ENCODE measurements at regions not wholly inside any gene's neighbourhood (a gene's known extent, or its start where the extent isn't known, plus 50 kb on each side); places are given as distances from the start of the nearest gene placed in this dataset.

GRCh38 chr16:79769270-79769927 is 168.9 kb upstream of the MAF start:
- ChIA-PET POLR2A (no interaction called here), CTCF (no interaction called here)
- BruUV-seq (replicated peaks), result no TSS peak
- Histone ChIP-seq H3K27ac (ENCODE audit: low read length) (no peak overlapping the region), H3K4me1 (ENCODE audit: control insufficient read depth, insufficient read depth, low read length) (no peaks in the 10 kb centered on the region), H3K27me3 (ENCODE audit: control insufficient read depth, insufficient read depth, low read length) (no peaks in the 10 kb centered on the region), H3K9me3 (ENCODE audit: control insufficient read depth, insufficient read depth, low read depth, low read length) (no peaks in the 10 kb centered on the region), H3K4me3 (ENCODE audit: low read depth in 2 of 2, low read length in 2 of 2) (no peak overlapping the region), H3K36me3 (ENCODE audit: control insufficient read depth, insufficient read depth, low read length) (no peaks in the 10 kb centered on the region)
- TF ChIP-seq, protein P1, sequence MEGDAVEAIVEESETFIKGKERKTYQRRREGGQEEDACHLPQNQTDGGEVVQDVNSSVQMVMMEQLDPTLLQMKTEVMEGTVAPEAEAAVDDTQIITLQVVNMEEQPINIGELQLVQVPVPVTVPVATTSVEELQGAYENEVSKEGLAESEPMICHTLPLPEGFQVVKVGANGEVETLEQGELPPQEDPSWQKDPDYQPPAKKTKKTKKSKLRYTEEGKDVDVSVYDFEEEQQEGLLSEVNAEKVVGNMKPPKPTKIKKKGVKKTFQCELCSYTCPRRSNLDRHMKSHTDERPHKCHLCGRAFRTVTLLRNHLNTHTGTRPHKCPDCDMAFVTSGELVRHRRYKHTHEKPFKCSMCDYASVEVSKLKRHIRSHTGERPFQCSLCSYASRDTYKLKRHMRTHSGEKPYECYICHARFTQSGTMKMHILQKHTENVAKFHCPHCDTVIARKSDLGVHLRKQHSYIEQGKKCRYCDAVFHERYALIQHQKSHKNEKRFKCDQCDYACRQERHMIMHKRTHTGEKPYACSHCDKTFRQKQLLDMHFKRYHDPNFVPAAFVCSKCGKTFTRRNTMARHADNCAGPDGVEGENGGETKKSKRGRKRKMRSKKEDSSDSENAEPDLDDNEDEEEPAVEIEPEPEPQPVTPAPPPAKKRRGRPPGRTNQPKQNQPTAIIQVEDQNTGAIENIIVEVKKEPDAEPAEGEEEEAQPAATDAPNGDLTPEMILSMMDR (IDR thresholded peaks at IDR 0.05), result no peak
- ATAC-seq (no peak), DNase-seq (ENCODE audit: low read depth, low spot score) (no peak)
- intact Hi-C loops (cut with micrococcal nuclease; ENCODE audit: unreplicated experiment) (loop anchor here (5.0 kb wide), 1 partner anchor 382 kb away; no protein-coding TSS in a partner anchor), in situ Hi-C loops (cut with HindIII; ENCODE audit: low pct_unique_long_range_greater_than_20kb, low sequenced_read_pairs) (no loop called here)

DNA sequence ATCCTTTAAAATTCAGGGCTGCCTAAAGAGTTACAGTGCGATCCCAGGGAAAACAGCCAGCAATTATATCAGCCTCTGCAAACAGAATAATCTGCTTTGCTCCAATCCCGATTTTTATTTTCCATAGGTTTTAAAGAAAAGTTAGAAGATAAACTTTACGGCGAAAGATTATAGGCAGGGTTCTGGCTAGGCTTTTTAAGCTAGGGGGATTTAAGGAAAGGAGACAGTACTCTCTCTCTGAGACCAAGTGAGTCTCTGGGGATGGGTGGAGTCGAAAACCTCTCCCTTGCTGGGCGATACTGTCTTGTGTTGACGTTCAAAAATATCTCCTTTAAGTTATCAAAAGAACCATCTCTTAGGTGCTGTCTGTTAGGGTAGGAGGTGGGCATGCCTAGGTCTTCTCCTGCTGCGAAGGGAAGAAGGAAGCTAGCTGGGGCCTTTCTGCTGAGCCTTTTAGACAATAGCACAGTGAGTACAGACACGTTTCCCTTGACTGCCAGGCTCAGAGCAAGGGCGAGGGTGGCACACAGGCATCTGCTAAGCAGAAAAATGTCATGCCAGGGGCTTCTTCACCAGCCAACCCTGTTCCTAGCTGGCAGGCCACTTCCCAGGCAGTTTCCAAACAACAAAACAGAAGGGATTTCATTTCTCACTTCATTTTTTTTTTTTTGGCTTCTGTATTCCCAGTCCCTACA is 167.9 kb upstream of the MAF start:
- Histone ChIP-seq H3K27me3 (ENCODE audit: control insufficient read depth, insufficient read depth, low read length) (no peaks in the 10 kb centered on the region), H3K4me1 (ENCODE audit: control insufficient read depth, insufficient read depth, low read length) (no peaks in the 10 kb centered on the region), H3K36me3 (ENCODE audit: control insufficient read depth, insufficient read depth, low read length) (no peaks in the 10 kb centered on the region), H3K9me3 (ENCODE audit: control insufficient read depth, insufficient read depth, low read depth, low read length) (no peaks in the 10 kb centered on the region), H3K4me3 (ENCODE audit: low read depth in 2 of 2, low read length in 2 of 2) (peak overlapping the region in 1 of 2 experiments; percentile 33; a peak in 3 of 4 replicates), H3K27ac (ENCODE audit: low read length) (no peak overlapping the region)
- ATAC-seq (0 out of 2 replicates have a peak, but pooled peaks have one; percentile 26), DNase-seq (ENCODE audit: low read depth, low spot score) (no peak)
- intact Hi-C loops (cut with micrococcal nuclease; ENCODE audit: unreplicated experiment), result loop anchor here (5.0 kb wide), 1 partner anchor 381 kb away; no protein-coding TSS in a partner anchor
- no TSS peak for BruUV-seq (replicated peaks)
- CTCF ChIA-PET, result no interaction called here
- POLR2A ChIA-PET, result no interaction called here
- in situ Hi-C loops (cut with HindIII; ENCODE audit: low pct_unique_long_range_greater_than_20kb, low sequenced_read_pairs), result no loop called here
- TF ChIP-seq POLR2AphosphoS5 (IDR thresholded peaks at IDR 0.05; ENCODE audit: low read depth, low read length) (no peak), TCF7L2 (IDR thresholded peaks at IDR 0.05; ENCODE audit: low read depth, low read length) (no peak), SIN3A (IDR thresholded peaks at IDR 0.05; ENCODE audit: borderline replicate concordance, insufficient read depth, low read depth, low read length) (no peak)
- TF ChIP-seq, protein P2, sequence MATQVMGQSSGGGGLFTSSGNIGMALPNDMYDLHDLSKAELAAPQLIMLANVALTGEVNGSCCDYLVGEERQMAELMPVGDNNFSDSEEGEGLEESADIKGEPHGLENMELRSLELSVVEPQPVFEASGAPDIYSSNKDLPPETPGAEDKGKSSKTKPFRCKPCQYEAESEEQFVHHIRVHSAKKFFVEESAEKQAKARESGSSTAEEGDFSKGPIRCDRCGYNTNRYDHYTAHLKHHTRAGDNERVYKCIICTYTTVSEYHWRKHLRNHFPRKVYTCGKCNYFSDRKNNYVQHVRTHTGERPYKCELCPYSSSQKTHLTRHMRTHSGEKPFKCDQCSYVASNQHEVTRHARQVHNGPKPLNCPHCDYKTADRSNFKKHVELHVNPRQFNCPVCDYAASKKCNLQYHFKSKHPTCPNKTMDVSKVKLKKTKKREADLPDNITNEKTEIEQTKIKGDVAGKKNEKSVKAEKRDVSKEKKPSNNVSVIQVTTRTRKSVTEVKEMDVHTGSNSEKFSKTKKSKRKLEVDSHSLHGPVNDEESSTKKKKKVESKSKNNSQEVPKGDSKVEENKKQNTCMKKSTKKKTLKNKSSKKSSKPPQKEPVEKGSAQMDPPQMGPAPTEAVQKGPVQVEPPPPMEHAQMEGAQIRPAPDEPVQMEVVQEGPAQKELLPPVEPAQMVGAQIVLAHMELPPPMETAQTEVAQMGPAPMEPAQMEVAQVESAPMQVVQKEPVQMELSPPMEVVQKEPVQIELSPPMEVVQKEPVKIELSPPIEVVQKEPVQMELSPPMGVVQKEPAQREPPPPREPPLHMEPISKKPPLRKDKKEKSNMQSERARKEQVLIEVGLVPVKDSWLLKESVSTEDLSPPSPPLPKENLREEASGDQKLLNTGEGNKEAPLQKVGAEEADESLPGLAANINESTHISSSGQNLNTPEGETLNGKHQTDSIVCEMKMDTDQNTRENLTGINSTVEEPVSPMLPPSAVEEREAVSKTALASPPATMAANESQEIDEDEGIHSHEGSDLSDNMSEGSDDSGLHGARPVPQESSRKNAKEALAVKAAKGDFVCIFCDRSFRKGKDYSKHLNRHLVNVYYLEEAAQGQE (IDR thresholded peaks at IDR 0.05; ENCODE audit: insufficient read depth in 1 of 2, low read depth in 2 of 2, low read length in 1 of 2), result no peak
- TF ChIP-seq, protein P1 (IDR thresholded peaks at IDR 0.05), result no peak
